ENCODE measurements at regions not wholly inside any gene's neighbourhood (a gene's known extent, or its start where the extent isn't known, plus 50 kb on each side); places are given as distances from the start of the nearest gene placed in this dataset.

GRCh38 chr17:15103785-15104184, 161.3 kb downstream of the PMP22 start:
- TF ChIP-seq CTCF (IDR thresholded peaks at IDR 0.05) (no peak), POLR2A (IDR thresholded peaks at IDR 0.05) (no peak)

All from uterus (tissue), 2 donors.